ENCODE measurements at regions not wholly inside any gene's neighbourhood (a gene's known extent, or its start where the extent isn't known, plus 50 kb on each side); places are given as distances from the start of the nearest gene placed in this dataset.

GRCh38 chr4:189828081-189828697, 112.5 kb upstream of the FRG1 start:
- Histone ChIP-seq H3K27me3 (no peaks in the 10 kb centered on the region), H3K4me1 (ENCODE audit: insufficient read depth) (no peaks in the 10 kb centered on the region), H3K27ac (no peak overlapping the region), H3K9me3 (no peaks in the 10 kb centered on the region), H3K36me3 (no peaks in the 10 kb centered on the region), H3K4me3 (no peak overlapping the region)
- TF ChIP-seq, protein P1, sequence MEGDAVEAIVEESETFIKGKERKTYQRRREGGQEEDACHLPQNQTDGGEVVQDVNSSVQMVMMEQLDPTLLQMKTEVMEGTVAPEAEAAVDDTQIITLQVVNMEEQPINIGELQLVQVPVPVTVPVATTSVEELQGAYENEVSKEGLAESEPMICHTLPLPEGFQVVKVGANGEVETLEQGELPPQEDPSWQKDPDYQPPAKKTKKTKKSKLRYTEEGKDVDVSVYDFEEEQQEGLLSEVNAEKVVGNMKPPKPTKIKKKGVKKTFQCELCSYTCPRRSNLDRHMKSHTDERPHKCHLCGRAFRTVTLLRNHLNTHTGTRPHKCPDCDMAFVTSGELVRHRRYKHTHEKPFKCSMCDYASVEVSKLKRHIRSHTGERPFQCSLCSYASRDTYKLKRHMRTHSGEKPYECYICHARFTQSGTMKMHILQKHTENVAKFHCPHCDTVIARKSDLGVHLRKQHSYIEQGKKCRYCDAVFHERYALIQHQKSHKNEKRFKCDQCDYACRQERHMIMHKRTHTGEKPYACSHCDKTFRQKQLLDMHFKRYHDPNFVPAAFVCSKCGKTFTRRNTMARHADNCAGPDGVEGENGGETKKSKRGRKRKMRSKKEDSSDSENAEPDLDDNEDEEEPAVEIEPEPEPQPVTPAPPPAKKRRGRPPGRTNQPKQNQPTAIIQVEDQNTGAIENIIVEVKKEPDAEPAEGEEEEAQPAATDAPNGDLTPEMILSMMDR (IDR thresholded peaks at IDR 0.05) = no peak
- no peak for TF ChIP-seq EP300 (IDR thresholded peaks at IDR 0.05)
- no peak for TF ChIP-seq POLR2A (IDR thresholded peaks at IDR 0.05)
- DNase-seq = no peak
- intact Hi-C loops (cut with DNase I) = no loop called here
- 71 to 79% (median 75%) methylated on average over 7 of the region's 7 CpGs for WGBS, 3 donors

DNA sequence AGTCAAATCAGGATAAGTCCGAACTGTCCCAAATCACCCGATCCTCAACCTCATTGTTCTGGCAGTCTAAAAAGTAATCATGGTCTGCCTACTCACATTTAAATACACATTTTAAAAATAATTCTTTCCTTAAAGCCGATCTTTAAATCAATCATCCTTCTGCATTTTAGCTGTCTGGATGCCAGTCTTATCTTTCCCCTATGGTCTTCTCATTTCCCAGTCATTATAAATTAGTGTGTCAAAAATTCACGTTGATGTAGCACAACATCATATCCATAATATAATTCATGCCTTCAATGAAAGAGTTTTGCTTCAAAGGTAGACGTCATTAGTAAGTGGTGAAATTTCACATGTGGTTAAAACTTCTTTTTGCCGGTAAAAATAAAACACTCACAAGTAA, 108.1 kb upstream of the FRG1 start:
- H3K9me3 ChIP-seq = no peaks in the 10 kb centered on the region
- 81 to 87% (median 83%) methylated on average over 6 of the region's 6 CpGs for WGBS, 3 donors
- intact Hi-C loops (cut with DNase I) = no loop called here

DNA sequence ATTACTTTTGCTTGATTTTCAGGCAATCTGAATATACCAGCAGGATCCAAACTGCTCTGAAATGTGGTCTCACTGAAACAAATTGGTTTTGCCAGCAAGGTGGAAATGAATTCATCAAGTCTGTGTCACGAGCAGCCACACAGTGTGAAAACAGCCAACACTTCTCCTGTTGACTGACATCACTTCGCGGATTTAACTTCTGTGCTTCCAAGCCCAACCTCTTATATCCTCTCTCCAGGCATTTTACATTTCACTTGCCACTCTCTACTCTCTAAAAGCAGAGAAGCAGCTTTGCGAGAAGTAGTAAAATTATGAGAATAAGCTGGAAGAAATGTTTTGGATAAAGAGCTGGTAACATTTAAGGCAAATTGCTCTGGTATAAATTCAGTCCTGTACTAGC, 106.1 kb upstream of the FRG1 start:
- intact Hi-C loops (cut with DNase I) = no loop called here
- H3K27ac ChIP-seq = no peak overlapping the region

More for the DNA sequence above, 108.1 kb upstream of the FRG1 start:
- Histone ChIP-seq H3K27ac (no peak overlapping the region), H3K36me3 (no peaks in the 10 kb centered on the region), H3K4me3 (no peak overlapping the region), H3K4me1 (ENCODE audit: insufficient read depth) (no peaks in the 10 kb centered on the region), H3K27me3 (no peaks in the 10 kb centered on the region)
- no peak for DNase-seq
- TF ChIP-seq, protein P1 (IDR thresholded peaks at IDR 0.05) = no peak
- no peak for TF ChIP-seq EP300 (IDR thresholded peaks at IDR 0.05)

DNA sequence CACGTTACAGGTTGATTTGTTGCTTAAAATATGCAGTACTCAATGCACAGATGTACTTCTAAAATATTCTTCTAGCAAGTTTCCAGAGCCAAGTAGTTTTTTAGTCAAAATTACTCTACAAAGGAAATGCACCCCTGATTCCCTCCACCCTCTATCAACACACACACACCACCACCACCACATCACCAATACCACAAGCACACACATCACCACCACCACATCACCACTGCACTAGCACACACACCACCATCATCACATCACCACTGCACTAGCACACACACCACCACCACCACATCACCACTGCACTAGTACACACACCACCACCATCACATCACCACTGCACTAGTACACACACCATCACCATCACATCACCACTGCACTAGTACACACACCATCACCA, 105.2 kb upstream of the FRG1 start:
- no peak overlapping the region for H3K27ac ChIP-seq
- H3K36me3 ChIP-seq = no peaks in the 10 kb centered on the region
- no peaks in the 10 kb centered on the region for H3K9me3 ChIP-seq
- DNase-seq = no peak
- WGBS, 3 donors = 67 to 73% (median 72%) methylated on average over 1 of the region's 1 CpG
- intact Hi-C loops (cut with DNase I) = no loop called here
- no peaks in the 10 kb centered on the region for H3K27me3 ChIP-seq
- no peak for TF ChIP-seq POLR2A (IDR thresholded peaks at IDR 0.05)
- TF ChIP-seq, protein P1 (IDR thresholded peaks at IDR 0.05) = no peak
- TF ChIP-seq EP300 (IDR thresholded peaks at IDR 0.05) = no peak
- H3K4me1 ChIP-seq (ENCODE audit: insufficient read depth) = no peaks in the 10 kb centered on the region
- H3K4me3 ChIP-seq = no peak overlapping the region

More for the DNA sequence above, 106.1 kb upstream of the FRG1 start:
- H3K27me3 ChIP-seq = no peaks in the 10 kb centered on the region
- DNase-seq = no peak
- H3K9me3 ChIP-seq = no peaks in the 10 kb centered on the region
- no peaks in the 10 kb centered on the region for H3K36me3 ChIP-seq
- no peaks in the 10 kb centered on the region for H3K4me1 ChIP-seq (ENCODE audit: insufficient read depth)
- H3K4me3 ChIP-seq = no peak overlapping the region
- TF ChIP-seq, protein P1 (IDR thresholded peaks at IDR 0.05) = no peak
- no peak for TF ChIP-seq EP300 (IDR thresholded peaks at IDR 0.05)
- 81 to 83% (median 82%) methylated on average over 4 of the region's 4 CpGs for WGBS, 3 donors
